SK-N-SH (cell line): ENCODE measurements at regions not wholly inside any gene's neighbourhood (a gene's known extent, or its start where the extent isn't known, plus 50 kb on each side); places are given as distances from the start of the nearest gene placed in this dataset.

Experiments used
- EP300 ChIP-seq, 2 experiments: IDR thresholded peaks; 2 replicates each; pipeline versions ENCODE4 v1.4.0 to v1.6.1; 2012; ENCODE audit warnings: borderline replicate concordance in 1 of 2, low read depth in 1 of 2, low read length in 1 of 2
- FOXM1 ChIP-seq: IDR thresholded peaks from 2 replicates; pipeline ENCODE4 v1.4.0; 2012; ENCODE audit warnings: low read depth, mild to moderate bottlenecking
- GABPA ChIP-seq: IDR thresholded peaks from 2 replicates; pipeline ENCODE4 v1.4.0; 2012; ENCODE audit warnings: low read depth, mild to moderate bottlenecking
- JUND ChIP-seq: IDR thresholded peaks from 2 replicates; pipeline ENCODE4 v1.4.0; 2012
- POLR2AphosphoS5 ChIP-seq: IDR thresholded peaks from 2 replicates; pipeline ENCODE4 v1.6.1; 2012; ENCODE audit warnings: low read depth, low read length
- RAD21 ChIP-seq: IDR thresholded peaks from 2 replicates; pipeline ENCODE4 v1.6.1; 2012; ENCODE audit warnings: mild to moderate bottlenecking, low read length
- RCOR1 ChIP-seq: fragments of 150-350 bp; IDR thresholded peaks from 2 replicates; pipeline ENCODE4 v1.6.1; 2017; ENCODE audit warnings: antibody characterized with exemption, low read length
- TF ChIP-seq, protein P1 (sequence below): fragments of 200-600 bp; sonication (generic); IDR thresholded peaks from 2 replicates; pipeline ENCODE4 v1.6.1; 2017; ENCODE audit warnings: antibody characterized with exemption, mild to moderate bottlenecking, moderate library complexity
- TF ChIP-seq, protein P2 (sequence below): IDR thresholded peaks from 2 replicates; pipeline ENCODE4 v1.6.1; 2012; ENCODE audit warnings: mild to moderate bottlenecking, low read depth, low read length, moderate library complexity
- TF ChIP-seq, protein P3 (sequence below): IDR thresholded peaks from 2 replicates; pipeline ENCODE4 v1.4.0; 2012; ENCODE audit warnings: low read depth, borderline replicate concordance

DNA sequence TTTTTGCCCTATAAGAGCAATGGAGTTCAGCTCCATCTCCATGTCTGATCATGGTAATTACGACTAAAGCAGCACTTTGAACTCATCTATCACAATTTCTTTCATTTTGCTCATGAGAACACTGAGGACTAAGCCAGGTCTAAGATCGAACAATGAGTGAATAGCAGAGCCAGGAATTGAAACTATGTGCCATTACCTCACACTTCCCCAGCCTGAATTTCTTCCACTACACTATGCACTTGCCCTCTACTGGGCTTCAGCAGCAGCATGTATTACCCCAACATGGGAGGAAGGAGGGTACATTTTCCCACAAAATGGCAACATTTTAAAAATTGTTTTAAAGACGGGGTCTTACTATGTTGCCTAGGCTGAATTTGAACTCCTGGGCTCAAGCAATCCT, 274.7 kb upstream of the FGF13 start:
- TF ChIP-seq EP300 (IDR thresholded peaks at IDR 0.05; ENCODE audit: borderline replicate concordance in 1 of 2, low read depth in 1 of 2, low read length in 1 of 2) (no peak), POLR2AphosphoS5 (no peak), GABPA (no peak), FOXM1 (no peak), JUND (no peak), RAD21 (no peak), RCOR1 (no peak)
- TF ChIP-seq, protein P1, sequence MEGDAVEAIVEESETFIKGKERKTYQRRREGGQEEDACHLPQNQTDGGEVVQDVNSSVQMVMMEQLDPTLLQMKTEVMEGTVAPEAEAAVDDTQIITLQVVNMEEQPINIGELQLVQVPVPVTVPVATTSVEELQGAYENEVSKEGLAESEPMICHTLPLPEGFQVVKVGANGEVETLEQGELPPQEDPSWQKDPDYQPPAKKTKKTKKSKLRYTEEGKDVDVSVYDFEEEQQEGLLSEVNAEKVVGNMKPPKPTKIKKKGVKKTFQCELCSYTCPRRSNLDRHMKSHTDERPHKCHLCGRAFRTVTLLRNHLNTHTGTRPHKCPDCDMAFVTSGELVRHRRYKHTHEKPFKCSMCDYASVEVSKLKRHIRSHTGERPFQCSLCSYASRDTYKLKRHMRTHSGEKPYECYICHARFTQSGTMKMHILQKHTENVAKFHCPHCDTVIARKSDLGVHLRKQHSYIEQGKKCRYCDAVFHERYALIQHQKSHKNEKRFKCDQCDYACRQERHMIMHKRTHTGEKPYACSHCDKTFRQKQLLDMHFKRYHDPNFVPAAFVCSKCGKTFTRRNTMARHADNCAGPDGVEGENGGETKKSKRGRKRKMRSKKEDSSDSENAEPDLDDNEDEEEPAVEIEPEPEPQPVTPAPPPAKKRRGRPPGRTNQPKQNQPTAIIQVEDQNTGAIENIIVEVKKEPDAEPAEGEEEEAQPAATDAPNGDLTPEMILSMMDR: no peak
- TF ChIP-seq, protein P2, sequence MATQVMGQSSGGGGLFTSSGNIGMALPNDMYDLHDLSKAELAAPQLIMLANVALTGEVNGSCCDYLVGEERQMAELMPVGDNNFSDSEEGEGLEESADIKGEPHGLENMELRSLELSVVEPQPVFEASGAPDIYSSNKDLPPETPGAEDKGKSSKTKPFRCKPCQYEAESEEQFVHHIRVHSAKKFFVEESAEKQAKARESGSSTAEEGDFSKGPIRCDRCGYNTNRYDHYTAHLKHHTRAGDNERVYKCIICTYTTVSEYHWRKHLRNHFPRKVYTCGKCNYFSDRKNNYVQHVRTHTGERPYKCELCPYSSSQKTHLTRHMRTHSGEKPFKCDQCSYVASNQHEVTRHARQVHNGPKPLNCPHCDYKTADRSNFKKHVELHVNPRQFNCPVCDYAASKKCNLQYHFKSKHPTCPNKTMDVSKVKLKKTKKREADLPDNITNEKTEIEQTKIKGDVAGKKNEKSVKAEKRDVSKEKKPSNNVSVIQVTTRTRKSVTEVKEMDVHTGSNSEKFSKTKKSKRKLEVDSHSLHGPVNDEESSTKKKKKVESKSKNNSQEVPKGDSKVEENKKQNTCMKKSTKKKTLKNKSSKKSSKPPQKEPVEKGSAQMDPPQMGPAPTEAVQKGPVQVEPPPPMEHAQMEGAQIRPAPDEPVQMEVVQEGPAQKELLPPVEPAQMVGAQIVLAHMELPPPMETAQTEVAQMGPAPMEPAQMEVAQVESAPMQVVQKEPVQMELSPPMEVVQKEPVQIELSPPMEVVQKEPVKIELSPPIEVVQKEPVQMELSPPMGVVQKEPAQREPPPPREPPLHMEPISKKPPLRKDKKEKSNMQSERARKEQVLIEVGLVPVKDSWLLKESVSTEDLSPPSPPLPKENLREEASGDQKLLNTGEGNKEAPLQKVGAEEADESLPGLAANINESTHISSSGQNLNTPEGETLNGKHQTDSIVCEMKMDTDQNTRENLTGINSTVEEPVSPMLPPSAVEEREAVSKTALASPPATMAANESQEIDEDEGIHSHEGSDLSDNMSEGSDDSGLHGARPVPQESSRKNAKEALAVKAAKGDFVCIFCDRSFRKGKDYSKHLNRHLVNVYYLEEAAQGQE: no peak
- TF ChIP-seq, protein P3, sequence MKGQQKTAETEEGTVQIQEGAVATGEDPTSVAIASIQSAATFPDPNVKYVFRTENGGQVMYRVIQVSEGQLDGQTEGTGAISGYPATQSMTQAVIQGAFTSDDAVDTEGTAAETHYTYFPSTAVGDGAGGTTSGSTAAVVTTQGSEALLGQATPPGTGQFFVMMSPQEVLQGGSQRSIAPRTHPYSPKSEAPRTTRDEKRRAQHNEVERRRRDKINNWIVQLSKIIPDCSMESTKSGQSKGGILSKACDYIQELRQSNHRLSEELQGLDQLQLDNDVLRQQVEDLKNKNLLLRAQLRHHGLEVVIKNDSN: no peak
